ENCODE measurements at regions not wholly inside any gene's neighbourhood (a gene's known extent, or its start where the extent isn't known, plus 50 kb on each side); places are given as distances from the start of the nearest gene placed in this dataset.

DNA sequence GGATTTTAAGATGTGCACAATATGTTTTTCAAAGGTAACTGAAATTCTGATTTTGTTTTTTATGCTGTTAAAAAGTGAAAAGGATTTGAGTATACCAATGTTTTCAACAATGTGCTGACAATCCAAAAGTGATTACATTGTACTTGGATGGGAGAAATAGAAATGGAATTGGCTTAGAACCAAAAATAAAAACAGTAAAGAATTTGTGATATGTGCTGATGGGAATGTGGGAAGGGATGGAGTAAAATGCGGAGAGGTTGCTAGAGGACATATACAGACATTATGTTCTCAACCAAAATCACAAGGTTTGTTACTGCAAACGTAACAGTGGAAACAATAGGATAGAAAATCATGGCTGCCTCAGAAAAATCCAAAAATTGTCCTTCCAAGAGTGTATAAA is 279.3 kb upstream of the TENM4 start:
- TF ChIP-seq, protein P1, sequence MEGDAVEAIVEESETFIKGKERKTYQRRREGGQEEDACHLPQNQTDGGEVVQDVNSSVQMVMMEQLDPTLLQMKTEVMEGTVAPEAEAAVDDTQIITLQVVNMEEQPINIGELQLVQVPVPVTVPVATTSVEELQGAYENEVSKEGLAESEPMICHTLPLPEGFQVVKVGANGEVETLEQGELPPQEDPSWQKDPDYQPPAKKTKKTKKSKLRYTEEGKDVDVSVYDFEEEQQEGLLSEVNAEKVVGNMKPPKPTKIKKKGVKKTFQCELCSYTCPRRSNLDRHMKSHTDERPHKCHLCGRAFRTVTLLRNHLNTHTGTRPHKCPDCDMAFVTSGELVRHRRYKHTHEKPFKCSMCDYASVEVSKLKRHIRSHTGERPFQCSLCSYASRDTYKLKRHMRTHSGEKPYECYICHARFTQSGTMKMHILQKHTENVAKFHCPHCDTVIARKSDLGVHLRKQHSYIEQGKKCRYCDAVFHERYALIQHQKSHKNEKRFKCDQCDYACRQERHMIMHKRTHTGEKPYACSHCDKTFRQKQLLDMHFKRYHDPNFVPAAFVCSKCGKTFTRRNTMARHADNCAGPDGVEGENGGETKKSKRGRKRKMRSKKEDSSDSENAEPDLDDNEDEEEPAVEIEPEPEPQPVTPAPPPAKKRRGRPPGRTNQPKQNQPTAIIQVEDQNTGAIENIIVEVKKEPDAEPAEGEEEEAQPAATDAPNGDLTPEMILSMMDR (IDR thresholded peaks at IDR 0.05): no peak
- TF ChIP-seq POLR2A (IDR thresholded peaks at IDR 0.05): no peak
